NB4 (cell line): ENCODE measurements at regions not wholly inside any gene's neighbourhood (a gene's known extent, or its start where the extent isn't known, plus 50 kb on each side); places are given as distances from the start of the nearest gene placed in this dataset.

Experiments used
- CTCF ChIP-seq: IDR thresholded peaks from one replicate; pipeline ENCODE4 v1.5.1; 2012; ENCODE audit warnings: low read depth, low read length
- MAX ChIP-seq: IDR thresholded peaks from 2 replicates; pipeline ENCODE4 v1.6.1; 2011; ENCODE audit warnings: low read depth, low read length
- POLR2A ChIP-seq: IDR thresholded peaks from 2 replicates; pipeline ENCODE4 v1.6.1; 2011; ENCODE audit warnings: mild to moderate bottlenecking; ENCODE audit not compliant: insufficient read length; ENCODE audit errors: extremely low read depth

GRCh38 chr3:76651784-76652183 is 388.1 kb upstream of the ROBO2 start:
- TF ChIP-seq CTCF: no peak
- no peak for TF ChIP-seq MAX
- no peak for TF ChIP-seq POLR2A
